HG02885 (cell line): ENCODE measurements at regions not wholly inside any gene's neighbourhood (a gene's known extent, or its start where the extent isn't known, plus 50 kb on each side); places are given as distances from the start of the nearest gene placed in this dataset.

Experiments used
- ATAC-seq: cut with Tn5 transposase; IDR thresholded peaks from one replicate; pipeline ENCODE4 v1.9.1; 2021; ENCODE audit warnings: mild to moderate bottlenecking; ENCODE audit not compliant: unreplicated experiment, poor library complexity

GRCh38 chr6:90790058-90790457 is 203.2 kb upstream of the MAP3K7 start:
- ATAC-seq, result no peak

- no peak for ATAC-seq
Observed at GRCh38 chr6:90788781-90789180, 201.9 kb upstream of the MAP3K7 start.

- ATAC-seq, result no peak
Observed at GRCh38 chr6:90787446-90787845, 200.6 kb upstream of the MAP3K7 start.

- no peak for ATAC-seq
Observed at GRCh38 chr6:90780778-90781177, 193.9 kb upstream of the MAP3K7 start.

- no peak for ATAC-seq
Observed at GRCh38 chr6:90780141-90780540, 193.3 kb upstream of the MAP3K7 start.

- no peak for ATAC-seq
Observed at GRCh38 chr6:90778417-90779203, 191.7 kb upstream of the MAP3K7 start.

GRCh38 chr6:90770778-90771177 is 183.9 kb upstream of the MAP3K7 start:
- ATAC-seq, result no peak

- no peak for ATAC-seq
Observed at GRCh38 chr6:90765895-90766294, 179.0 kb upstream of the MAP3K7 start.

- no peak for ATAC-seq
Observed at GRCh38 chr6:90765491-90765890, 178.6 kb upstream of the MAP3K7 start.

GRCh38 chr6:90764001-90764400 is 177.1 kb upstream of the MAP3K7 start:
- no peak for ATAC-seq

- no peak for ATAC-seq
Observed at GRCh38 chr6:90759664-90760063, 172.8 kb upstream of the MAP3K7 start.

GRCh38 chr6:90758741-90759140 is 171.9 kb upstream of the MAP3K7 start:
- no peak for ATAC-seq

GRCh38 chr6:90753820-90754643 is 167.2 kb upstream of the MAP3K7 start:
- ATAC-seq, result no peak

- ATAC-seq, result no peak
Observed at GRCh38 chr6:90739802-90740201, 152.9 kb upstream of the MAP3K7 start.

GRCh38 chr6:90739339-90739738 is 152.5 kb upstream of the MAP3K7 start:
- no peak for ATAC-seq

- ATAC-seq, result no peak
Observed at GRCh38 chr6:90730151-90730673, 143.3 kb upstream of the MAP3K7 start.

- no peak for ATAC-seq
Observed at GRCh38 chr6:90729057-90729456, 142.2 kb upstream of the MAP3K7 start.

GRCh38 chr6:90722648-90723047 is 135.8 kb upstream of the MAP3K7 start:
- no peak for ATAC-seq

GRCh38 chr6:90720404-90720803 is 133.5 kb upstream of the MAP3K7 start:
- ATAC-seq, result no peak

GRCh38 chr6:90719321-90720195 is 132.7 kb upstream of the MAP3K7 start:
- no peak for ATAC-seq
